ENCODE measurements at regions not wholly inside any gene's neighbourhood (a gene's known extent, or its start where the extent isn't known, plus 50 kb on each side); places are given as distances from the start of the nearest gene placed in this dataset.

- 75 to 93% (median 86%) methylated on average over 1 of the region's 1 CpG for WGBS, 5 donors
- H3K4me1 ChIP-seq = no peaks in the 10 kb centered on the region
- no peak overlapping the region for H3K27ac ChIP-seq
- intact Hi-C loops (cut with DNase I; ENCODE audit: low total_unique reads) = no loop called here
- no peaks in the 10 kb centered on the region for H3K27me3 ChIP-seq
- no peak overlapping the region for H3K4me3 ChIP-seq
- DNase-seq = no peak
- no peak for TF ChIP-seq POLR2AphosphoS5 (IDR thresholded peaks at IDR 0.05)
- TF ChIP-seq CTCF (IDR thresholded peaks at IDR 0.05) = no peak
- no peak for TF ChIP-seq POLR2A (IDR thresholded peaks at IDR 0.05)
- no peak for TF ChIP-seq EP300 (IDR thresholded peaks at IDR 0.05)
- no peaks in the 10 kb centered on the region for H3K36me3 ChIP-seq
- H3K9me3 ChIP-seq = peaks cover 0 to 24% (median 14%) of the 10 kb centered on the region in 4 donors
Measured at GRCh38 chr21:14646893-14647292, 100.8 kb upstream of the SAMSN1 start.

GRCh38 chr21:14645702-14646101 lies 99.6 kb upstream of the SAMSN1 start:
- H3K27me3 ChIP-seq = no peaks in the 10 kb centered on the region
- intact Hi-C loops (cut with DNase I; ENCODE audit: low total_unique reads) = no loop called here
- H3K36me3 ChIP-seq = no peaks in the 10 kb centered on the region
- WGBS, 5 donors = 66 to 83% (median 74%) methylated on average over 4 of the region's 4 CpGs
- TF ChIP-seq POLR2A (IDR thresholded peaks at IDR 0.05) = no peak
- no peak for TF ChIP-seq EP300 (IDR thresholded peaks at IDR 0.05)
- no peak for TF ChIP-seq CTCF (IDR thresholded peaks at IDR 0.05)
- H3K27ac ChIP-seq = no peak overlapping the region
- DNase-seq = no peak
- no peak overlapping the region for H3K4me3 ChIP-seq
- H3K9me3 ChIP-seq = peaks cover 0 to 24% (median 14%) of the 10 kb centered on the region in 4 donors
- H3K4me1 ChIP-seq = no peaks in the 10 kb centered on the region

- Histone ChIP-seq H3K27ac (no peak overlapping the region), H3K4me3 (no peak overlapping the region), H3K9me3 (no peaks in the 10 kb centered on the region), H3K27me3 (no peaks in the 10 kb centered on the region), H3K36me3 (no peaks in the 10 kb centered on the region), H3K4me1 (no peaks in the 10 kb centered on the region)
- no peak for TF ChIP-seq EP300 (IDR thresholded peaks at IDR 0.05)
- TF ChIP-seq POLR2A (IDR thresholded peaks at IDR 0.05) = no peak
- TF ChIP-seq CTCF (IDR thresholded peaks at IDR 0.05) = no peak
- TF ChIP-seq POLR2AphosphoS5 (IDR thresholded peaks at IDR 0.05) = no peak
- no peak for DNase-seq
- 94 to 98% (median 94%) methylated on average over 1 of the region's 1 CpG for WGBS, 5 donors
- intact Hi-C loops (cut with DNase I; ENCODE audit: low total_unique reads) = no loop called here
Measured at GRCh38 chr21:14632359-14632758, 86.2 kb upstream of the SAMSN1 start.

GRCh38 chr21:14630556-14631069 lies 84.5 kb upstream of the SAMSN1 start:
- no peak for DNase-seq
- 35 to 58% (median 48%) methylated on average over 2 of the region's 2 CpGs for WGBS, 5 donors
- H3K4me1 ChIP-seq = no peaks in the 10 kb centered on the region
- H3K4me3 ChIP-seq = no peak overlapping the region
- TF ChIP-seq EP300 (IDR thresholded peaks at IDR 0.05) (no peak), POLR2AphosphoS5 (IDR thresholded peaks at IDR 0.05) (no peak), CTCF (IDR thresholded peaks at IDR 0.05) (no peak), POLR2A (IDR thresholded peaks at IDR 0.05) (no peak)
- no peaks in the 10 kb centered on the region for H3K36me3 ChIP-seq
- H3K27ac ChIP-seq = no peak overlapping the region
- H3K27me3 ChIP-seq = no peaks in the 10 kb centered on the region
- no peaks in the 10 kb centered on the region for H3K9me3 ChIP-seq
- intact Hi-C loops (cut with DNase I; ENCODE audit: low total_unique reads) = no loop called here
